SU-DHL-6 (cell line): ENCODE measurements at regions not wholly inside any gene's neighbourhood (a gene's known extent, or its start where the extent isn't known, plus 50 kb on each side); places are given as distances from the start of the nearest gene placed in this dataset.

Experiments used
- H2AFZ ChIP-seq: fragments of 200-600 bp; sonication (generic); 2 replicates; pipeline ENCODE4 v1.6.1; 2014; ENCODE audit warnings: low read depth, mild to moderate bottlenecking, moderate library complexity, mixed read lengths, antibody characterized with exemption, low read length; ENCODE audit not compliant: severe bottlenecking
- H3F3A ChIP-seq: fragments of 200-600 bp; shearing (Covaris generic); 2 replicates; pipeline ENCODE4 v1.6.0; 2016; ENCODE audit warnings: antibody characterized with exemption, mild to moderate bottlenecking; ENCODE audit not compliant: insufficient read depth
- H3K27ac ChIP-seq: fragments of 200-600 bp; sonication (generic); 2 replicates; pipeline ENCODE4 v1.5.1; 2016; ENCODE audit warnings: low read depth, mild to moderate bottlenecking, low read length, moderate library complexity, mixed read lengths
- H3K27me3 ChIP-seq: fragments of 200-600 bp; sonication (generic), shearing (Covaris generic); 2 replicates; pipeline ENCODE4 v1.6.0; 2014; ENCODE audit warnings: mild to moderate bottlenecking, low read length
- H3K36me3 ChIP-seq: fragments of 200-600 bp; sonication (generic); 2 replicates; pipeline ENCODE4 v1.6.1; 2014; ENCODE audit warnings: mild to moderate bottlenecking, low read length, mixed read lengths
- H3K4me2 ChIP-seq: fragments of 300-600, 200-600 bp; shearing (Covaris generic), sonication (generic); 2 replicates; pipeline ENCODE4 v1.6.0; 2014; ENCODE audit warnings: low read length, low read depth, mild to moderate bottlenecking; ENCODE audit not compliant: poor library complexity, severe bottlenecking
- H3K4me3 ChIP-seq: fragments of 200-600 bp; sonication (generic); 2 replicates; pipeline ENCODE4 v1.5.1; 2014; ENCODE audit warnings: antibody characterized with exemption, low read length, mild to moderate bottlenecking, mixed read lengths; ENCODE audit not compliant: insufficient read depth, poor library complexity, severe bottlenecking
- H3K79me2 ChIP-seq: fragments of 200-600 bp; sonication (generic); 2 replicates; pipeline ENCODE4 v1.6.1; 2014; ENCODE audit warnings: mild to moderate bottlenecking, low read length, moderate library complexity; ENCODE audit not compliant: insufficient read depth
- H3K9ac ChIP-seq: fragments of 200-600 bp; sonication (generic); 2 replicates; pipeline ENCODE4 v1.7.0; 2014; ENCODE audit warnings: mild to moderate bottlenecking, low read length
- H3K9me2 ChIP-seq: fragments of 200-600 bp; sonication (generic); replicated peaks from 2 replicates; pipeline ENCODE4 v1.6.1; 2014; ENCODE audit warnings: low read length; ENCODE audit not compliant: insufficient read depth
- H3K9me3 ChIP-seq: fragments of 200-600 bp; sonication (generic); 2 replicates; pipeline ENCODE4 v1.6.1; 2014; ENCODE audit warnings: low read length, mixed read lengths; ENCODE audit not compliant: insufficient read depth
- H4K20me1 ChIP-seq: fragments of 200-600 bp; sonication (generic); 2 replicates; pipeline ENCODE4 v1.6.1; 2014; ENCODE audit warnings: low read depth, mild to moderate bottlenecking, antibody characterized with exemption, low read length, moderate library complexity, mixed read lengths
- EZH2phosphoT487 ChIP-seq: fragments of 200-600 bp; sonication (generic), shearing (Covaris generic); conservative IDR thresholded peaks from 2 replicates; pipeline ENCODE4 v1.6.1; 2018; ENCODE audit warnings: mild to moderate bottlenecking, antibody characterized with exemption, low read length, moderate library complexity, mixed read lengths
- TF ChIP-seq, protein P1 (sequence below): fragments of 200-600 bp; sonication (generic); IDR thresholded peaks from one replicate; pipeline ENCODE4 v1.5.1; 2017; ENCODE audit warnings: antibody characterized with exemption, mild to moderate bottlenecking, low read length, moderate library complexity; ENCODE audit not compliant: insufficient read depth, poor library complexity, severe bottlenecking

DNA sequence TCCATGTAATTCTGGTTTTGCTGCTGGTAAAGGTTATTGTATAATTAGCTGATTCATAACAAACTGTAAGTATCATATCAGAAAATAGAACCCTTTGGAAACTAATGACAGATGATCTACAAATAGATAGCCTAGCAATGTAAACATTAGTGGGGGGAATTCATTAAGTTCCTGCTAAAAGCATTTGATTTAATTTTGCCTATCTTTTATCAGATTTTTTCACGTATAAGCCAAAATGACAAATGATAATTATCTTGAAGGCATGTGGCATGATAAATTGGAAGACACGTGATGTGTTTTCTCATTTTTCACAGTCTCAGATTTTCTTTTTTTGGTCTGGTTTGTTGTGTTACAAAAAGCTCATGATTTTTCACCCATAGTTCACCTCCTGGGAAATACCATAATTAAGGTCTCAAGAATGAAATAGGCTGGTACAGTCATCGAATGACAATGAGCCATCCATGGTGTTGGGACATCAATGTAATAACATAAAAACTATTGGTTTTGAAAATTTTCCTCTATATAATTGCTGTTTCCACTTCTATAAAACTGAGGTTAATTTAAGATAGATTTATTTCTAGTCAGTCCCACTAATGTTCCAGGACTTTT lies 325.9 kb upstream of the TBL1XR1 start:
- Histone ChIP-seq H3K36me3 (no peaks in the 10 kb centered on the region), H4K20me1 (no peaks in the 10 kb centered on the region), H3K9ac (no peak overlapping the region), H3K79me2 (no peaks in the 10 kb centered on the region), H3K9me3 (no peaks in the 10 kb centered on the region), H3K27me3 (no peaks in the 10 kb centered on the region), H3K4me3 (no peak overlapping the region), H2AFZ (no peak overlapping the region), H3K9me2 (no peaks in the 10 kb centered on the region), H3F3A (no peaks in the 10 kb centered on the region), H3K27ac (no peak overlapping the region), H3K4me2 (no peak overlapping the region)
- TF ChIP-seq, protein P1, sequence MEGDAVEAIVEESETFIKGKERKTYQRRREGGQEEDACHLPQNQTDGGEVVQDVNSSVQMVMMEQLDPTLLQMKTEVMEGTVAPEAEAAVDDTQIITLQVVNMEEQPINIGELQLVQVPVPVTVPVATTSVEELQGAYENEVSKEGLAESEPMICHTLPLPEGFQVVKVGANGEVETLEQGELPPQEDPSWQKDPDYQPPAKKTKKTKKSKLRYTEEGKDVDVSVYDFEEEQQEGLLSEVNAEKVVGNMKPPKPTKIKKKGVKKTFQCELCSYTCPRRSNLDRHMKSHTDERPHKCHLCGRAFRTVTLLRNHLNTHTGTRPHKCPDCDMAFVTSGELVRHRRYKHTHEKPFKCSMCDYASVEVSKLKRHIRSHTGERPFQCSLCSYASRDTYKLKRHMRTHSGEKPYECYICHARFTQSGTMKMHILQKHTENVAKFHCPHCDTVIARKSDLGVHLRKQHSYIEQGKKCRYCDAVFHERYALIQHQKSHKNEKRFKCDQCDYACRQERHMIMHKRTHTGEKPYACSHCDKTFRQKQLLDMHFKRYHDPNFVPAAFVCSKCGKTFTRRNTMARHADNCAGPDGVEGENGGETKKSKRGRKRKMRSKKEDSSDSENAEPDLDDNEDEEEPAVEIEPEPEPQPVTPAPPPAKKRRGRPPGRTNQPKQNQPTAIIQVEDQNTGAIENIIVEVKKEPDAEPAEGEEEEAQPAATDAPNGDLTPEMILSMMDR: no peak
- no peak for TF ChIP-seq EZH2phosphoT487

DNA sequence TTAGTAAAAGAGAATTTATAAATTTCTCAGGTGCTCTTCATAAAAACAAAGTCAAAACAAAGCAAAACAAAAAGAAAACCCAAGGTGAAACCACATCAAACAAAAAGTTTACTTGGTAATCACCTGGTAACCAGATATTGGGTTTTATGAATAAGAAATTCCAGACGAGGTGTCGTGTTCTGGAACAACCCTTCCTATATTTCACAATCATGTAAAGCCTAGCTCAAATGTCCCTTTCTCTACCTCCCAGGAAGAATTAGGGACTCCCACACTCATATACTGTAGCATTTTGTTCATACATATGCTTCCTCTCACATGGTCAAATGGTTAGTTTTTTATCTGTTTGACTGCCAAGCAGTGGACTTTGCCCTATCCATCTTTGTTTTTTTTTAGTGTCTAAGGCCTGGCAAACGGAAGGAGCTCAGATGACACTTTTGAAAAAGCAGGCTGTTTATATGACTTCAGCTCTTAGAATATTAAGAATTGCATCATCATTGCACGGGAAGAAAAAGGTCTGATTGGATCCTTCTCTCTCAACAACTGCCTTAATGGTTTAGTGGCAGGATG lies 326.7 kb upstream of the TBL1XR1 start:
- H3K4me2 ChIP-seq: no peak overlapping the region
- H3K27ac ChIP-seq: no peak overlapping the region
- H2AFZ ChIP-seq: no peak overlapping the region
- H3K27me3 ChIP-seq: no peaks in the 10 kb centered on the region
- no peaks in the 10 kb centered on the region for H3K36me3 ChIP-seq
- H3F3A ChIP-seq: no peaks in the 10 kb centered on the region
- no peak overlapping the region for H3K4me3 ChIP-seq
- H3K9ac ChIP-seq: no peak overlapping the region
- H3K9me3 ChIP-seq: no peaks in the 10 kb centered on the region
- H4K20me1 ChIP-seq: no peaks in the 10 kb centered on the region
- no peaks in the 10 kb centered on the region for H3K79me2 ChIP-seq
- H3K9me2 ChIP-seq: no peaks in the 10 kb centered on the region
- TF ChIP-seq EZH2phosphoT487: no peak
- TF ChIP-seq, protein P1: no peak

DNA sequence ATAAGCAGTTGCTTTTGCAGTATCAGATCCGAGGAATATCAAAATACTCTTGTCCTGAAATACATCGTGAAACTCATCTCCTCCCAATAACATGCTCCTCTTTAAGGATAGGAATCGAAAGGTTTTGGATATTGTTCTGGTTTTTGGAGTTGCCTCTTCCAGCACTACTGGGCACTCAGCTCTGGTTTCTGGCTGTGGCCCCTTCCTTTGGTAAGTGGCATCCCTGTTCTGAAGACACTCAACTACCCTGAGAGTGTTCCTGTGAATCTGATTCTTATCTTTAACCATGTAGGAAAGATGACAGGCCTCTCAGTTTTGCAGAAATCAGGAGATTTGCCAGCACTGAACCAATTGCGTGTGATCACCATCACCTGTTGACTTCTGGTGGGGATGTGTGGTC lies 327.5 kb upstream of the TBL1XR1 start:
- H3K4me3 ChIP-seq: no peak overlapping the region
- no peak overlapping the region for H3K9ac ChIP-seq
- H3K36me3 ChIP-seq: no peaks in the 10 kb centered on the region
- no peak overlapping the region for H3K4me2 ChIP-seq
- no peak overlapping the region for H2AFZ ChIP-seq
- H4K20me1 ChIP-seq: no peaks in the 10 kb centered on the region
- TF ChIP-seq EZH2phosphoT487: no peak
- TF ChIP-seq, protein P1: no peak
- H3F3A ChIP-seq: no peaks in the 10 kb centered on the region
- H3K9me3 ChIP-seq: no peaks in the 10 kb centered on the region
- H3K27me3 ChIP-seq: no peaks in the 10 kb centered on the region
- H3K79me2 ChIP-seq: no peaks in the 10 kb centered on the region
- no peak overlapping the region for H3K27ac ChIP-seq
- H3K9me2 ChIP-seq: no peaks in the 10 kb centered on the region
